Stimulated activated CD4-positive, alpha-beta T cell treated with anti-CD3 and anti-CD28 coated beads, Interleukin-1b, Interleukin-23, amount 100 ng/mL, for 1 hour (primary cell): ENCODE measurements at regions not wholly inside any gene's neighbourhood (a gene's known extent, or its start where the extent isn't known, plus 50 kb on each side); places are given as distances from the start of the nearest gene placed in this dataset.
"Not testable (repeated sequence)": the region's sequence is repeated elsewhere in the genome, so short reads cannot be mapped to it uniquely, and the experiment has no call there.

ENCODE experiments used
- DNase-seq, 2 donors: peaks; one replicate each; pipeline ENCODE4 v3.0.0-alpha.2; 2020; ENCODE audit warnings: low read depth in 2 of 2

GRCh38 chr5:128799945-128800344 lies 165.3 kb upstream of the SLC27A6 start:
- DNase-seq = no peak

GRCh38 chr5:128800377-128800776 lies 164.9 kb upstream of the SLC27A6 start:
- DNase-seq = no peak

GRCh38 chr5:128813317-128814070 lies 151.8 kb upstream of the SLC27A6 start:
- DNase-seq = no peak

GRCh38 chr5:128815201-128815600 lies 150.1 kb upstream of the SLC27A6 start:
- DNase-seq = no peak

GRCh38 chr5:128825826-128826225 lies 139.5 kb upstream of the SLC27A6 start:
- no peak for DNase-seq

- no peak for DNase-seq
Measured at GRCh38 chr5:128826275-128826674, 139.0 kb upstream of the SLC27A6 start.

GRCh38 chr5:128836571-128836970 lies 128.7 kb upstream of the SLC27A6 start:
- DNase-seq = no peak

GRCh38 chr5:128838623-128839022 lies 126.7 kb upstream of the SLC27A6 start:
- no peak for DNase-seq

GRCh38 chr5:128842241-128842640 lies 123.0 kb upstream of the SLC27A6 start:
- DNase-seq = no peak

GRCh38 chr5:128844354-128844923 lies 120.8 kb upstream of the SLC27A6 start:
- DNase-seq = no peak

- DNase-seq = no peak
Measured at GRCh38 chr5:128850049-128850448, 115.2 kb upstream of the SLC27A6 start.

GRCh38 chr5:128854931-128855330 lies 110.4 kb upstream of the SLC27A6 start:
- no peak for DNase-seq

GRCh38 chr5:128857076-128857677 lies 108.1 kb upstream of the SLC27A6 start:
- DNase-seq = no peak

- DNase-seq = no peak
Measured at GRCh38 chr5:128858995-128859394, 106.3 kb upstream of the SLC27A6 start.

- not testable (repeated sequence) for DNase-seq
Measured at GRCh38 chr5:128861155-128861554, 104.1 kb upstream of the SLC27A6 start.

GRCh38 chr5:128869970-128870369 lies 95.3 kb upstream of the SLC27A6 start:
- no peak for DNase-seq

- no peak for DNase-seq
Measured at GRCh38 chr5:128870373-128870772, 94.9 kb upstream of the SLC27A6 start.

GRCh38 chr5:128870923-128871322 lies 94.4 kb upstream of the SLC27A6 start:
- DNase-seq = no peak

- no peak for DNase-seq
Measured at GRCh38 chr5:128876569-128877382, 88.5 kb upstream of the SLC27A6 start.

GRCh38 chr5:128877476-128877875 lies 87.8 kb upstream of the SLC27A6 start:
- no peak for DNase-seq

- no peak for DNase-seq
Measured at GRCh38 chr5:128881502-128882018, 83.7 kb upstream of the SLC27A6 start.

GRCh38 chr5:128885649-128886255 lies 79.5 kb upstream of the SLC27A6 start:
- DNase-seq = no peak
